Parathyroid adenoma (tissue), 2 donors: ENCODE measurements at regions not wholly inside any gene's neighbourhood (a gene's known extent, or its start where the extent isn't known, plus 50 kb on each side); places are given as distances from the start of the nearest gene placed in this dataset.

ENCODE experiments used
- H2AFZ ChIP-seq: fragments of 300-600 bp; sonication (generic); one replicate; pipeline ENCODE4 v1.7.0; 2017; ENCODE audit warnings: antibody characterized with exemption, mild to moderate bottlenecking
- H3K27ac ChIP-seq: fragments of 300-600 bp; sonication (generic); one replicate; pipeline ENCODE4 v1.7.0; 2017
- H3K27me3 ChIP-seq: fragments of 300-600 bp; sonication (generic); one replicate; pipeline ENCODE4 v1.7.0; 2017; ENCODE audit warnings: low read length; ENCODE audit not compliant: control insufficient read depth, insufficient read depth
- H3K36me3 ChIP-seq: fragments of 300-600 bp; sonication (generic); one replicate; pipeline ENCODE4 v1.7.0; 2017; ENCODE audit warnings: low read length; ENCODE audit not compliant: control insufficient read depth, insufficient read depth
- H3K4me1 ChIP-seq: fragments of 300-600 bp; sonication (generic); one replicate; pipeline ENCODE4 v1.7.0; 2017; ENCODE audit warnings: control low read depth
- H3K4me2 ChIP-seq: fragments of 300-600 bp; sonication (generic); one replicate; pipeline ENCODE4 v1.7.0; 2017; ENCODE audit warnings: low read length
- H3K4me3 ChIP-seq: fragments of 300-600 bp; sonication (generic); one replicate; pipeline ENCODE4 v1.7.0; 2017; ENCODE audit warnings: low read depth, low read length
- H3K79me2 ChIP-seq: fragments of 300-600 bp; sonication (generic); one replicate; pipeline ENCODE4 v1.7.0; 2017; ENCODE audit warnings: control low read depth
- H3K9ac ChIP-seq: fragments of 300-600 bp; sonication (generic); one replicate; pipeline ENCODE4 v1.7.0; 2017; ENCODE audit warnings: mild to moderate bottlenecking
- H3K9me3 ChIP-seq: fragments of 300-600 bp; sonication (generic); one replicate; pipeline ENCODE4 v1.7.0; 2017; ENCODE audit warnings: low read length; ENCODE audit not compliant: control insufficient read depth
- TF ChIP-seq, protein P1 (sequence below): fragments of 300-600 bp; sonication (generic); IDR thresholded peaks from one replicate; pipeline ENCODE4 v1.7.0; 2017; ENCODE audit warnings: antibody characterized with exemption, mild to moderate bottlenecking
- donor health status: primary hyperparathyroidism.

DNA sequence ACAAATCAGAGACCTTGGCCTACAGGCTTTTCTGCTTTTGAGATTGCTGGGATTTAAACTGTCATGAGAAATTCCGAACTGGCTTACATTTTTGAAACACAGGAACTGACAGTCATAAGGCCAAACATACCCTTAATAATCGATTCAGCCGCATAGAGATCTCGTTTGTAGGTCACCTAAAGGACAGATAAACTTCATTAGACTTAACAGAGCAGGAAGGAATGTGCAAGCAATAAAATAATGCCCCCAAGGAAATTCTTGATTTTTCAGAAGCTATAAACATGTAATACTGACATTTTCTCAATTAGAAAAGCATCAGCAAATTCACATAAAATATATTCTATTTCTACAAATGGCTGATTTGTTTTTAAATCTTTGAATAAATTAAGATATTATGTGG is 120.0 kb downstream of the CRPPA start:
- Histone ChIP-seq H3K9ac (no peak overlapping the region), H3K27me3 (no peaks in the 10 kb centered on the region), H2AFZ (no peak overlapping the region), H3K4me2 (no peak overlapping the region), H3K36me3 (no peaks in the 10 kb centered on the region), H3K27ac (no peak overlapping the region), H3K4me1 (no peaks in the 10 kb centered on the region), H3K79me2 (no peaks in the 10 kb centered on the region), H3K9me3 (no peaks in the 10 kb centered on the region), H3K4me3 (no peak overlapping the region)
- TF ChIP-seq, protein P1, sequence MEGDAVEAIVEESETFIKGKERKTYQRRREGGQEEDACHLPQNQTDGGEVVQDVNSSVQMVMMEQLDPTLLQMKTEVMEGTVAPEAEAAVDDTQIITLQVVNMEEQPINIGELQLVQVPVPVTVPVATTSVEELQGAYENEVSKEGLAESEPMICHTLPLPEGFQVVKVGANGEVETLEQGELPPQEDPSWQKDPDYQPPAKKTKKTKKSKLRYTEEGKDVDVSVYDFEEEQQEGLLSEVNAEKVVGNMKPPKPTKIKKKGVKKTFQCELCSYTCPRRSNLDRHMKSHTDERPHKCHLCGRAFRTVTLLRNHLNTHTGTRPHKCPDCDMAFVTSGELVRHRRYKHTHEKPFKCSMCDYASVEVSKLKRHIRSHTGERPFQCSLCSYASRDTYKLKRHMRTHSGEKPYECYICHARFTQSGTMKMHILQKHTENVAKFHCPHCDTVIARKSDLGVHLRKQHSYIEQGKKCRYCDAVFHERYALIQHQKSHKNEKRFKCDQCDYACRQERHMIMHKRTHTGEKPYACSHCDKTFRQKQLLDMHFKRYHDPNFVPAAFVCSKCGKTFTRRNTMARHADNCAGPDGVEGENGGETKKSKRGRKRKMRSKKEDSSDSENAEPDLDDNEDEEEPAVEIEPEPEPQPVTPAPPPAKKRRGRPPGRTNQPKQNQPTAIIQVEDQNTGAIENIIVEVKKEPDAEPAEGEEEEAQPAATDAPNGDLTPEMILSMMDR = no peak

DNA sequence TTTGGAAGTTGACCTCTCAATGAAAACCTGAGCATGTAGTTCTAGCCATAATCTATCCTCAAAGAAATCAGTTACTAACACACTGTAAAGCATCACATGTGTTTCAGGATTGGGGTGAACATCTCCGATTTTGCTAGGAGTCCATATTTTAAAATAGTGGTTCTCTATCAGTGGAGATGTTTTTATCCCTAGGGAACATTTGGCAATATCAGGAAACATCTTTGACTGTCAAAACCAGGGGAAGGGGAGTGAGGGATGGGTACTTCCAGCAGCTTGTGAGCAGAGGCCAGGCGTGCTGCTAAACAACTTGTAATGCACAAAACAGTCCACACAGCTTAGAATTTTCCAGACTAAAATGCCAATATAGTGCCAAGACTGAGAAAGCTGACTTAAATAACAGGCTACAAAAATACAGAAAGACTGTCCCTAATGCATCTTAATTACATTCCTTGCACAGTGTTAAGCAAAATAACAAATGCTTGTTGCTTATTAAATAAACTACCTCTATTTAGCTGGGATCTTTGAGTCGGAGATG is 120.9 kb downstream of the CRPPA start:
- H3K4me3 ChIP-seq = no peak overlapping the region
- H3K27me3 ChIP-seq = no peaks in the 10 kb centered on the region
- TF ChIP-seq, protein P1 = no peak
- no peak overlapping the region for H2AFZ ChIP-seq
- H3K4me2 ChIP-seq = no peak overlapping the region
- H3K27ac ChIP-seq = no peak overlapping the region
- H3K9ac ChIP-seq = no peak overlapping the region
- H3K4me1 ChIP-seq = no peaks in the 10 kb centered on the region
- H3K9me3 ChIP-seq = no peaks in the 10 kb centered on the region
- no peaks in the 10 kb centered on the region for H3K79me2 ChIP-seq
- H3K36me3 ChIP-seq = no peaks in the 10 kb centered on the region

DNA sequence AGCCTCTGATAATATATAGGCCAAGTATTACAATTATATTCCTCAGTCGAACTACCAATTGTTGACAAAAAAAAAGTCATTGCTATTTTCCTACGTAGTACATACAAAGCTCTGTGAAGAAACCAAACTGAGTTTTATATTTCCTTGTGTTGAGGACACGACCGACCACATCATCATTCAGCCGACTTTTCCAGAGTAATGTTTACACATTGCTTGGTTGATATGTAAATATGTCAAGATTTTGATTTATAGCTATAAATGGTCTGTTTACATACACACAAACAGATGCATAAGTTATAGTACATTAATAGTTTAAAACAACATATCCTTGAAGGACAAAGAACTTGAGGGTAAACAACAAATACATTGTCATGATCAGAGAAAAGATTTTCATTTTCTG is 121.5 kb downstream of the CRPPA start:
- Histone ChIP-seq H3K4me2 (no peak overlapping the region), H3K79me2 (no peaks in the 10 kb centered on the region), H3K4me1 (no peaks in the 10 kb centered on the region), H3K4me3 (no peak overlapping the region), H3K27me3 (no peaks in the 10 kb centered on the region), H3K9ac (no peak overlapping the region), H3K9me3 (no peaks in the 10 kb centered on the region), H2AFZ (no peak overlapping the region), H3K27ac (no peak overlapping the region), H3K36me3 (no peaks in the 10 kb centered on the region)
- TF ChIP-seq, protein P1 = no peak

DNA sequence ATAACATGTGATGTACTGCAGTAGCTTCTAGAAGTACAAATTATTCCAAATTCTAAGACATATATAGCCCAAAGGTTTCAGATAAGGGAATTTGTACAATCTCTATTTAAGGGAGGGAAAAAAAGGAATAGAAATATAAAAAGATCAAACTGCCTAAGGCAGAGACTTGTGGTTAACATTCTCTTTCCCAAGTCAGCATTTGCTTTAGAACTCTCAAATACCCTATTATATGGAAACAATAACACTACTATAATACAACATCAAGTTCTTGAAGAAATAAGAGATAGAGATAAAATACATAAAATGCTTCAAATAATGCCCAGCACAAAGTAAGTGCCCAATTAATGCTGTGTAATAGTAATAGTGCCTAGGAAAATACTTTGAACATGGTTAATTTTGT is 123.1 kb downstream of the CRPPA start:
- no peaks in the 10 kb centered on the region for H3K4me1 ChIP-seq
- TF ChIP-seq, protein P1 = no peak
- H3K27ac ChIP-seq = no peak overlapping the region

DNA sequence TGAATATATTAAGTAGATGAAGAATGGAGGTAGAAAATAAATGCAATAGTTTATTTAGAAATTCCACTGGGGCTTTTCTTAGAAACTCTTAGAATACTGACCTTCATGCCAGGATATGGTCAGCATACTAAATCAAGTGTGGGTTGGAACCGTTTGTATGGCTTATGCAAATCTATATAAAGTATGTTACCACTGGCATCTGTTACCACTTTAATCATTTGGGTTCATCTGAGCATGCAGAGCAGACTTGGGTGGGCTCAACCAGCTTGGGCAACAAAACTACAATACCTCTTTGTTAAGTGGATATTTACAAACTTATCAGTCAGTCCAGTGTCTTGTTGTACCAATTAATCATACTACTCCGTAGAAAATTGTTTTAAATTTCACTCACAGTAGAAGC is 125.8 kb downstream of the CRPPA start:
- H3K9ac ChIP-seq = no peak overlapping the region
- H3K4me3 ChIP-seq = no peak overlapping the region
- H3K9me3 ChIP-seq = no peaks in the 10 kb centered on the region
- no peak overlapping the region for H3K27ac ChIP-seq
- H3K27me3 ChIP-seq = no peaks in the 10 kb centered on the region
- H3K4me2 ChIP-seq = no peak overlapping the region
- H2AFZ ChIP-seq = no peak overlapping the region
- no peaks in the 10 kb centered on the region for H3K36me3 ChIP-seq
- TF ChIP-seq, protein P1 = no peak
- H3K79me2 ChIP-seq = no peaks in the 10 kb centered on the region
- H3K4me1 ChIP-seq = no peaks in the 10 kb centered on the region

More for the DNA sequence above, 123.1 kb downstream of the CRPPA start:
- no peaks in the 10 kb centered on the region for H3K79me2 ChIP-seq
- no peak overlapping the region for H3K9ac ChIP-seq
- H3K36me3 ChIP-seq = no peaks in the 10 kb centered on the region
- H3K27me3 ChIP-seq = no peaks in the 10 kb centered on the region
- no peak overlapping the region for H3K4me3 ChIP-seq
- no peak overlapping the region for H3K4me2 ChIP-seq
- H3K9me3 ChIP-seq = no peaks in the 10 kb centered on the region
- H2AFZ ChIP-seq = no peak overlapping the region
